SK-N-SH (cell line): ENCODE measurements at regions not wholly inside any gene's neighbourhood (a gene's known extent, or its start where the extent isn't known, plus 50 kb on each side); places are given as distances from the start of the nearest gene placed in this dataset.

Experiments used
- CTCF ChIA-PET: fragments of 300-600, 350-600 bp; formaldehyde crosslinking; extraction: SDS; loops from one replicate; lab custom pipeline; 2021; lab: Yijun Ruan, JAX
- POLR2A ChIA-PET: fragments of 350-600 bp; sonication (Branson Sonifier 250); formaldehyde crosslinking; extraction: SDS; loops from one replicate; lab custom pipeline; 2020; ENCODE audit warnings: antibody characterized with exemption, inconsistent platforms; lab: Yijun Ruan, JAX
- DNase-seq: peaks from one replicate; pipeline ENCODE4 v3.0.0; 2012
- H2AFZ ChIP-seq: fragments of 200-600 bp; sonication (generic); 2 replicates; pipeline ENCODE4 v1.8.1; 2016; ENCODE audit warnings: antibody characterized with exemption, mild to moderate bottlenecking, low read depth
- H3F3A ChIP-seq: fragments of 200-600 bp; sonication (generic); replicated peaks from 2 replicates; pipeline ENCODE3; 2016; ENCODE audit warnings: antibody characterized with exemption, mild to moderate bottlenecking; ENCODE audit not compliant: insufficient read depth
- H3K27ac ChIP-seq, 2 experiments: fragments of 200-500 bp in 1 of 2; fragments of 200-600 bp in 1 of 2; sonication (Bioruptor generic) in 1 of 2; sonication (generic), shearing (Covaris generic) in 1 of 2; 2 replicates each; pipeline versions ENCODE4 v1.5.1 to v1.6.1; 2014 to 2016; ENCODE audit warnings: low read depth in 2 of 2, inconsistent platforms in 1 of 2, low read length in 1 of 2, mild to moderate bottlenecking in 1 of 2, mixed read lengths in 1 of 2
- H3K27me3 ChIP-seq: fragments of 200-600 bp; sonication (generic), shearing (Covaris generic); 2 replicates; pipeline ENCODE4 v1.6.1; 2016; ENCODE audit warnings: mixed run types; ENCODE audit not compliant: insufficient read depth
- H3K36me3 ChIP-seq, 2 experiments: fragments of 200-500 bp in 1 of 2; fragments of 200-600 bp in 1 of 2; sonication (Bioruptor generic) in 1 of 2; sonication (generic) in 1 of 2; replicated peaks in 1 of 2; 2 replicates each; pipeline versions ENCODE3 to v1.5.1; 2014 to 2016; ENCODE audit warnings: low read length in 1 of 2, mild to moderate bottlenecking in 1 of 2; ENCODE audit not compliant: insufficient read depth in 2 of 2, control insufficient read depth in 1 of 2
- H3K4me1 ChIP-seq, 2 experiments: fragments of 200-500 bp in 1 of 2; fragments of 200-600 bp in 1 of 2; sonication (Bioruptor generic) in 1 of 2; sonication (generic), shearing (Covaris generic) in 1 of 2; 2 replicates each; pipeline versions ENCODE4 v1.5.1 to v1.6.1; 2014 to 2016; ENCODE audit warnings: low read depth in 1 of 2, low read length in 1 of 2, mixed run types in 1 of 2; ENCODE audit not compliant: insufficient read depth in 2 of 2, control insufficient read depth in 1 of 2
- H3K4me2 ChIP-seq: fragments of 200-600 bp; sonication (generic), shearing (Covaris generic); 2 replicates; pipeline ENCODE4 v1.6.1; 2017; ENCODE audit warnings: mixed run types
- H3K4me3 ChIP-seq, 2 experiments: fragments of 200-500 bp in 1 of 2; fragments of 200-600 bp in 1 of 2; sonication (Bioruptor generic) in 1 of 2; sonication (generic), shearing (Covaris generic) in 1 of 2; 2 replicates each; pipeline versions ENCODE4 v1.5.1 to v1.8.1; 2014 to 2016; ENCODE audit warnings: low read depth in 2 of 2, inconsistent platforms in 1 of 2, low read length in 1 of 2, mild to moderate bottlenecking in 1 of 2, mixed read lengths in 1 of 2, moderate library complexity in 1 of 2
- H3K79me2 ChIP-seq: fragments of 200-600 bp; sonication (generic); 2 replicates; pipeline ENCODE4 v1.8.1; 2017; ENCODE audit warnings: mild to moderate bottlenecking; ENCODE audit not compliant: insufficient read depth
- H3K9ac ChIP-seq: fragments of 200-600 bp; sonication (generic); 2 replicates; pipeline ENCODE4 v1.6.1; 2017; ENCODE audit warnings: mixed run types
- H3K9me2 ChIP-seq: fragments of 200-600 bp; sonication (generic); 2 replicates; pipeline ENCODE4 v1.6.1; 2017; ENCODE audit warnings: mixed run types
- H3K9me3 ChIP-seq: fragments of 200-600 bp; sonication (generic); 2 replicates; pipeline ENCODE4 v1.6.1; 2017; ENCODE audit warnings: mixed run types, mild to moderate bottlenecking, moderate library complexity
- H4K20me1 ChIP-seq: fragments of 200-600 bp; sonication (generic); 2 replicates; pipeline ENCODE4 v1.6.1; 2017; ENCODE audit warnings: mild to moderate bottlenecking, mixed run types; ENCODE audit not compliant: insufficient read depth
- CHD2 ChIP-seq: fragments of 150-350 bp; IDR thresholded peaks from 2 replicates; pipeline ENCODE4 v1.6.1; 2018; ENCODE audit warnings: low read length; ENCODE audit not compliant: partially characterized antibody
- ELF1 ChIP-seq: IDR thresholded peaks from 2 replicates; pipeline ENCODE4 v1.4.0; 2012
- EP300 ChIP-seq, 2 experiments: IDR thresholded peaks; 2 replicates each; pipeline versions ENCODE4 v1.4.0 to v1.6.1; 2012; ENCODE audit warnings: borderline replicate concordance in 1 of 2, low read depth in 1 of 2, low read length in 1 of 2
- FOSL2 ChIP-seq: IDR thresholded peaks from 2 replicates; pipeline ENCODE4 v1.4.0; 2012; ENCODE audit warnings: low read depth, mild to moderate bottlenecking, moderate library complexity, borderline replicate concordance
- FOXJ3 ChIP-seq: sonication (generic); formaldehyde crosslinking; IDR thresholded peaks from 2 replicates; pipeline ENCODE4 v1.5.1; 2020; ENCODE audit warnings: mild to moderate bottlenecking, missing genetic modification reagents
- MEF2A ChIP-seq: IDR thresholded peaks from 2 replicates; pipeline ENCODE4 v1.4.0; 2012; ENCODE audit warnings: low read depth, borderline replicate concordance
- NFIC ChIP-seq: IDR thresholded peaks from 2 replicates; pipeline ENCODE4 v1.4.0; 2012; ENCODE audit warnings: borderline replicate concordance
- PBX3 ChIP-seq: IDR thresholded peaks from 2 replicates; pipeline ENCODE4; 2012
- RCOR1 ChIP-seq: fragments of 150-350 bp; IDR thresholded peaks from 2 replicates; pipeline ENCODE4 v1.6.1; 2017; ENCODE audit warnings: antibody characterized with exemption, low read length
- TAF1 ChIP-seq: IDR thresholded peaks from 2 replicates; pipeline ENCODE4 v1.6.1; 2012; ENCODE audit warnings: low read depth, mild to moderate bottlenecking, low read length, moderate library complexity, borderline replicate concordance
- TCF12 ChIP-seq: IDR thresholded peaks from 2 replicates; pipeline ENCODE4 v1.4.0; 2012
- USF2 ChIP-seq: fragments of 150-350 bp; IDR thresholded peaks from 2 replicates; pipeline ENCODE4 v1.6.1; 2017; ENCODE audit warnings: antibody characterized with exemption, low read length, low read depth, borderline replicate concordance
- WGBS: methylation state at CpG from one replicate; pipeline ENCODE4 v1.1.6; 2017; ENCODE audit warnings: low lambda C conversion rate; 5-methylcytosine and 5-hydroxymethylcytosine counted together
- TF ChIP-seq, protein P1 (sequence below): IDR thresholded peaks from 2 replicates; pipeline ENCODE4 v1.6.1; 2012; ENCODE audit warnings: mild to moderate bottlenecking, low read depth, low read length, moderate library complexity
- TF ChIP-seq, protein P2 (sequence below): fragments of 150-350 bp; IDR thresholded peaks from 2 replicates; pipeline ENCODE4 v1.6.1; 2016; ENCODE audit warnings: mild to moderate bottlenecking, low read depth, low read length

DNA sequence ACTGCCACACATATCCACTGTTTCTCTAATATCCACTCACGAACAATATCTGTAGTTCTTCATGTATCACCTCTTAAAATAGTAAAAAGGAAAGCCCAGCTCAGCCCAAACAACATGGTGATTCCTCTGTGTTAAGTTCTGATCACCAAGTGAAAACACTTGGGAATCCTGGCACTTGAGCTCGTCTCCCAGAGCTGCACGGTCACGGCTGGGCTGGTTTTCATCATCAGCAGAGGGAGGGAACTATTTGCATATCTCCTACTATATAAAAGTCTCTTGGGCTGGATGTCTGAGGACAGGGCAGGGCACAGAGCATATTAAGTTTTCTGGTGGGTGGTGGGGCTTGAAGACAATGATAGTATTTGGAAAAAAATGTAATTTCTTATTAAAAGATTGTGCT is 870.6 kb downstream of the TMEM121 start:
- no peak for TF ChIP-seq ELF1
- no peak for TF ChIP-seq RCOR1
- TF ChIP-seq EP300 (IDR thresholded peaks at IDR 0.05; ENCODE audit: borderline replicate concordance in 1 of 2, low read depth in 1 of 2, low read length in 1 of 2), result no peak
- TF ChIP-seq, protein P1, sequence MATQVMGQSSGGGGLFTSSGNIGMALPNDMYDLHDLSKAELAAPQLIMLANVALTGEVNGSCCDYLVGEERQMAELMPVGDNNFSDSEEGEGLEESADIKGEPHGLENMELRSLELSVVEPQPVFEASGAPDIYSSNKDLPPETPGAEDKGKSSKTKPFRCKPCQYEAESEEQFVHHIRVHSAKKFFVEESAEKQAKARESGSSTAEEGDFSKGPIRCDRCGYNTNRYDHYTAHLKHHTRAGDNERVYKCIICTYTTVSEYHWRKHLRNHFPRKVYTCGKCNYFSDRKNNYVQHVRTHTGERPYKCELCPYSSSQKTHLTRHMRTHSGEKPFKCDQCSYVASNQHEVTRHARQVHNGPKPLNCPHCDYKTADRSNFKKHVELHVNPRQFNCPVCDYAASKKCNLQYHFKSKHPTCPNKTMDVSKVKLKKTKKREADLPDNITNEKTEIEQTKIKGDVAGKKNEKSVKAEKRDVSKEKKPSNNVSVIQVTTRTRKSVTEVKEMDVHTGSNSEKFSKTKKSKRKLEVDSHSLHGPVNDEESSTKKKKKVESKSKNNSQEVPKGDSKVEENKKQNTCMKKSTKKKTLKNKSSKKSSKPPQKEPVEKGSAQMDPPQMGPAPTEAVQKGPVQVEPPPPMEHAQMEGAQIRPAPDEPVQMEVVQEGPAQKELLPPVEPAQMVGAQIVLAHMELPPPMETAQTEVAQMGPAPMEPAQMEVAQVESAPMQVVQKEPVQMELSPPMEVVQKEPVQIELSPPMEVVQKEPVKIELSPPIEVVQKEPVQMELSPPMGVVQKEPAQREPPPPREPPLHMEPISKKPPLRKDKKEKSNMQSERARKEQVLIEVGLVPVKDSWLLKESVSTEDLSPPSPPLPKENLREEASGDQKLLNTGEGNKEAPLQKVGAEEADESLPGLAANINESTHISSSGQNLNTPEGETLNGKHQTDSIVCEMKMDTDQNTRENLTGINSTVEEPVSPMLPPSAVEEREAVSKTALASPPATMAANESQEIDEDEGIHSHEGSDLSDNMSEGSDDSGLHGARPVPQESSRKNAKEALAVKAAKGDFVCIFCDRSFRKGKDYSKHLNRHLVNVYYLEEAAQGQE, result no peak
- TF ChIP-seq, protein P2, sequence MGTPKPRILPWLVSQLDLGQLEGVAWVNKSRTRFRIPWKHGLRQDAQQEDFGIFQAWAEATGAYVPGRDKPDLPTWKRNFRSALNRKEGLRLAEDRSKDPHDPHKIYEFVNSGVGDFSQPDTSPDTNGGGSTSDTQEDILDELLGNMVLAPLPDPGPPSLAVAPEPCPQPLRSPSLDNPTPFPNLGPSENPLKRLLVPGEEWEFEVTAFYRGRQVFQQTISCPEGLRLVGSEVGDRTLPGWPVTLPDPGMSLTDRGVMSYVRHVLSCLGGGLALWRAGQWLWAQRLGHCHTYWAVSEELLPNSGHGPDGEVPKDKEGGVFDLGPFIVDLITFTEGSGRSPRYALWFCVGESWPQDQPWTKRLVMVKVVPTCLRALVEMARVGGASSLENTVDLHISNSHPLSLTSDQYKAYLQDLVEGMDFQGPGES, result no peak
- TF ChIP-seq PBX3, result no peak
- TF ChIP-seq FOXJ3 (CRISPR knock-in tag), result no peak
- TF ChIP-seq CHD2, result no peak
- no peak for TF ChIP-seq TAF1
- no peak for TF ChIP-seq NFIC
- no peak for TF ChIP-seq FOSL2
- no peak for TF ChIP-seq MEF2A
- TF ChIP-seq TCF12, result no peak
- TF ChIP-seq USF2, result no peak
- DNase-seq, result no peak
- peaks cover 69% of the 10 kb centered on the region for H3K79me2 ChIP-seq
- H3K9ac ChIP-seq, result no peak overlapping the region
- H3K4me2 ChIP-seq, result peak overlapping the region; percentile 82
- no peak overlapping the region for H2AFZ ChIP-seq
- H3K9me3 ChIP-seq, result no peaks in the 10 kb centered on the region
- no peak overlapping the region; a peak in 1 of 4 replicates for H3K4me3 ChIP-seq
- ChIA-PET POLR2A (no interaction called here), CTCF (interaction anchor here (1.2 to 1.5 kb wide), 2 partner anchors 21 to 24 kb away, joined by 3 to 7 read pairs; no protein-coding TSS in a partner anchor)
- no peaks in the 10 kb centered on the region for H3K9me2 ChIP-seq
- no peaks in the 10 kb centered on the region for H3F3A ChIP-seq
- H3K36me3 ChIP-seq, result no peaks in the 10 kb centered on the region
- no peaks in the 10 kb centered on the region for H3K27me3 ChIP-seq
- WGBS, result 75% methylated on average over 4 of the region's 4 CpGs
- no peak overlapping the region for H3K27ac ChIP-seq
- H3K4me1 ChIP-seq, result peaks cover 0 to 7% of the 10 kb centered on the region in 2 experiments; a peak in 3 of 4 replicates
- peaks cover 7% of the 10 kb centered on the region; the same call in 1 of the 2 replicates for H4K20me1 ChIP-seq
